ENCODE measurements at regions not wholly inside any gene's neighbourhood (a gene's known extent, or its start where the extent isn't known, plus 50 kb on each side); places are given as distances from the start of the nearest gene placed in this dataset.

- H3K36me3 ChIP-seq (ENCODE audit: control insufficient read depth in 4 of 4, insufficient read depth in 4 of 4, low read length in 3 of 4), result no peaks in the 10 kb centered on the region
- WGBS (ENCODE audit: insufficient coverage), result no CpG with 5 or more reads among the region's 4 CpGs
- CTCF ChIA-PET, result no interaction called here
- H3K4me3 ChIP-seq (ENCODE audit: control insufficient read depth in 1 of 7, extremely low read depth in 1 of 7, insufficient read depth in 4 of 7, low read depth in 2 of 7, low read length in 6 of 7), result no peak overlapping the region
- no peak for DNase-seq
- no peak overlapping the region for H3K27ac ChIP-seq (ENCODE audit: insufficient read depth in 1 of 2, low read depth in 1 of 2, low read length in 2 of 2, poor library complexity in 1 of 2, severe bottlenecking in 2 of 2)
- POLR2A ChIA-PET, result no interaction called here
- H3K9me3 ChIP-seq (ENCODE audit: control extremely low read depth in 1 of 5, control insufficient read depth in 4 of 5, insufficient read depth in 2 of 5, low read depth in 1 of 5, low read length in 4 of 5), result peaks cover 0 to 4% (median 0%) of the 10 kb centered on the region in 5 experiments
- no peaks in the 10 kb centered on the region for H3K27me3 ChIP-seq (replicated peaks in 2 of 5; ENCODE audit: control insufficient read depth in 4 of 5, insufficient read depth in 5 of 5, low read length in 4 of 5)
- no peaks in the 10 kb centered on the region for H3K4me1 ChIP-seq (ENCODE audit: control extremely low read depth in 1 of 4, control insufficient read depth in 4 of 4, insufficient read depth in 4 of 4, low read length in 3 of 4)
Observed at GRCh38 chr18:61727241-61728193, 165.3 kb downstream of the RNF152 start.

GRCh38 chr18:61724532-61724931 is 168.3 kb downstream of the RNF152 start:
- H3K4me1 ChIP-seq (ENCODE audit: control extremely low read depth in 1 of 4, control insufficient read depth in 4 of 4, insufficient read depth in 4 of 4, low read length in 3 of 4), result no peaks in the 10 kb centered on the region
- POLR2A ChIA-PET, result no interaction called here

GRCh38 chr18:61722247-61722646 is 170.6 kb downstream of the RNF152 start:
- Histone ChIP-seq H3K36me3 (ENCODE audit: control insufficient read depth in 4 of 4, insufficient read depth in 4 of 4, low read length in 3 of 4) (no peaks in the 10 kb centered on the region), H3K27ac (ENCODE audit: insufficient read depth in 1 of 2, low read depth in 1 of 2, low read length in 2 of 2, poor library complexity in 1 of 2, severe bottlenecking in 2 of 2) (no peak overlapping the region), H3K9me3 (ENCODE audit: control extremely low read depth in 1 of 5, control insufficient read depth in 4 of 5, insufficient read depth in 2 of 5, low read depth in 1 of 5, low read length in 4 of 5) (peaks cover 0 to 4% (median 0%) of the 10 kb centered on the region in 5 experiments), H3K4me1 (ENCODE audit: control extremely low read depth in 1 of 4, control insufficient read depth in 4 of 4, insufficient read depth in 4 of 4, low read length in 3 of 4) (no peaks in the 10 kb centered on the region), H3K27me3 (replicated peaks in 2 of 5; ENCODE audit: control insufficient read depth in 4 of 5, insufficient read depth in 5 of 5, low read length in 4 of 5) (peaks cover 0 to 5% (median 0%) of the 10 kb centered on the region in 5 experiments), H3K4me3 (ENCODE audit: control insufficient read depth in 1 of 7, extremely low read depth in 1 of 7, insufficient read depth in 4 of 7, low read depth in 2 of 7, low read length in 6 of 7) (no peak overlapping the region)
- CTCF ChIA-PET, result interaction anchor here (1.1 kb wide), 1 partner anchor 11 kb away, joined by 3 read pairs; no protein-coding TSS in a partner anchor
- whole genome bisulfite sequencing (ENCODE audit: insufficient coverage), result 100% methylated on average over 1 of the region's 2 CpGs
- POLR2A ChIA-PET, result no interaction called here
- DNase-seq, result no peak

More at GRCh38 chr18:61724532-61724931, 168.3 kb downstream of the RNF152 start:
- no peak for DNase-seq
- CTCF ChIA-PET, result no interaction called here
- WGBS (ENCODE audit: insufficient coverage), result 92% methylated on average over 8 of the region's 8 CpGs
- Histone ChIP-seq H3K9me3 (ENCODE audit: control extremely low read depth in 1 of 5, control insufficient read depth in 4 of 5, insufficient read depth in 2 of 5, low read depth in 1 of 5, low read length in 4 of 5) (peaks cover 0 to 4% (median 0%) of the 10 kb centered on the region in 5 experiments), H3K27ac (ENCODE audit: insufficient read depth in 1 of 2, low read depth in 1 of 2, low read length in 2 of 2, poor library complexity in 1 of 2, severe bottlenecking in 2 of 2) (no peak overlapping the region), H3K27me3 (replicated peaks in 2 of 5; ENCODE audit: control insufficient read depth in 4 of 5, insufficient read depth in 5 of 5, low read length in 4 of 5) (peaks cover 0 to 3% (median 0%) of the 10 kb centered on the region in 5 experiments), H3K36me3 (ENCODE audit: control insufficient read depth in 4 of 4, insufficient read depth in 4 of 4, low read length in 3 of 4) (no peaks in the 10 kb centered on the region), H3K4me3 (ENCODE audit: control insufficient read depth in 1 of 7, extremely low read depth in 1 of 7, insufficient read depth in 4 of 7, low read depth in 2 of 7, low read length in 6 of 7) (no peak overlapping the region)

GRCh38 chr18:61720496-61720895 is 172.3 kb downstream of the RNF152 start:
- 86% methylated on average over 3 of the region's 5 CpGs for WGBS (ENCODE audit: insufficient coverage)
- no peak overlapping the region for H3K27ac ChIP-seq (ENCODE audit: insufficient read depth in 1 of 2, low read depth in 1 of 2, low read length in 2 of 2, poor library complexity in 1 of 2, severe bottlenecking in 2 of 2)
- CTCF ChIA-PET, result no interaction called here
- H3K36me3 ChIP-seq (ENCODE audit: control insufficient read depth in 4 of 4, insufficient read depth in 4 of 4, low read length in 3 of 4), result no peaks in the 10 kb centered on the region
- POLR2A ChIA-PET, result no interaction called here
- H3K4me1 ChIP-seq (ENCODE audit: control extremely low read depth in 1 of 4, control insufficient read depth in 4 of 4, insufficient read depth in 4 of 4, low read length in 3 of 4), result no peaks in the 10 kb centered on the region
- H3K27me3 ChIP-seq (replicated peaks in 2 of 5; ENCODE audit: control insufficient read depth in 4 of 5, insufficient read depth in 5 of 5, low read length in 4 of 5), result peaks cover 0 to 5% (median 0%) of the 10 kb centered on the region in 5 experiments
- no peak overlapping the region for H3K4me3 ChIP-seq (ENCODE audit: control insufficient read depth in 1 of 7, extremely low read depth in 1 of 7, insufficient read depth in 4 of 7, low read depth in 2 of 7, low read length in 6 of 7)
- no peaks in the 10 kb centered on the region for H3K9me3 ChIP-seq (ENCODE audit: control extremely low read depth in 1 of 5, control insufficient read depth in 4 of 5, insufficient read depth in 2 of 5, low read depth in 1 of 5, low read length in 4 of 5)
- no peak for DNase-seq

GRCh38 chr18:61719671-61720070 is 173.1 kb downstream of the RNF152 start:
- Histone ChIP-seq H3K36me3 (ENCODE audit: control insufficient read depth in 4 of 4, insufficient read depth in 4 of 4, low read length in 3 of 4) (no peaks in the 10 kb centered on the region), H3K9me3 (ENCODE audit: control extremely low read depth in 1 of 5, control insufficient read depth in 4 of 5, insufficient read depth in 2 of 5, low read depth in 1 of 5, low read length in 4 of 5) (no peaks in the 10 kb centered on the region), H3K27me3 (replicated peaks in 2 of 5; ENCODE audit: control insufficient read depth in 4 of 5, insufficient read depth in 5 of 5, low read length in 4 of 5) (peaks cover 0 to 5% (median 0%) of the 10 kb centered on the region in 5 experiments), H3K27ac (ENCODE audit: insufficient read depth in 1 of 2, low read depth in 1 of 2, low read length in 2 of 2, poor library complexity in 1 of 2, severe bottlenecking in 2 of 2) (no peak overlapping the region), H3K4me1 (ENCODE audit: control extremely low read depth in 1 of 4, control insufficient read depth in 4 of 4, insufficient read depth in 4 of 4, low read length in 3 of 4) (no peaks in the 10 kb centered on the region), H3K4me3 (ENCODE audit: control insufficient read depth in 1 of 7, extremely low read depth in 1 of 7, insufficient read depth in 4 of 7, low read depth in 2 of 7, low read length in 6 of 7) (no peak overlapping the region)
- no peak for DNase-seq
- 50% methylated on average over 1 of the region's 1 CpG for whole genome bisulfite sequencing (ENCODE audit: insufficient coverage)
- CTCF ChIA-PET, result no interaction called here
- POLR2A ChIA-PET, result no interaction called here

- no peaks in the 10 kb centered on the region for H3K36me3 ChIP-seq (ENCODE audit: control insufficient read depth in 4 of 4, insufficient read depth in 4 of 4, low read length in 3 of 4)
- CTCF ChIA-PET, result no interaction called here
- no peak overlapping the region for H3K27ac ChIP-seq (ENCODE audit: insufficient read depth in 1 of 2, low read depth in 1 of 2, low read length in 2 of 2, poor library complexity in 1 of 2, severe bottlenecking in 2 of 2)
- H3K4me1 ChIP-seq (ENCODE audit: control extremely low read depth in 1 of 4, control insufficient read depth in 4 of 4, insufficient read depth in 4 of 4, low read length in 3 of 4), result no peaks in the 10 kb centered on the region
- POLR2A ChIA-PET, result interaction anchor here (0.7 kb wide), 1 partner anchor 38 kb away, joined by 3 read pairs; no protein-coding TSS in a partner anchor
- no peak overlapping the region for H3K4me3 ChIP-seq (ENCODE audit: control insufficient read depth in 1 of 7, extremely low read depth in 1 of 7, insufficient read depth in 4 of 7, low read depth in 2 of 7, low read length in 6 of 7)
- no peak for DNase-seq
- peaks cover 0 to 5% (median 0%) of the 10 kb centered on the region in 5 experiments for H3K27me3 ChIP-seq (replicated peaks in 2 of 5; ENCODE audit: control insufficient read depth in 4 of 5, insufficient read depth in 5 of 5, low read length in 4 of 5)
- WGBS (ENCODE audit: insufficient coverage), result 96% methylated on average over 3 of the region's 3 CpGs
- H3K9me3 ChIP-seq (ENCODE audit: control extremely low read depth in 1 of 5, control insufficient read depth in 4 of 5, insufficient read depth in 2 of 5, low read depth in 1 of 5, low read length in 4 of 5), result no peaks in the 10 kb centered on the region
Observed at GRCh38 chr18:61718944-61719343, 173.9 kb downstream of the RNF152 start.

GRCh38 chr18:61714421-61714820 is 178.4 kb downstream of the RNF152 start:
- Histone ChIP-seq H3K4me3 (ENCODE audit: control insufficient read depth in 1 of 7, extremely low read depth in 1 of 7, insufficient read depth in 4 of 7, low read depth in 2 of 7, low read length in 6 of 7) (no peak overlapping the region), H3K4me1 (ENCODE audit: control extremely low read depth in 1 of 4, control insufficient read depth in 4 of 4, insufficient read depth in 4 of 4, low read length in 3 of 4) (no peaks in the 10 kb centered on the region), H3K9me3 (ENCODE audit: control extremely low read depth in 1 of 5, control insufficient read depth in 4 of 5, insufficient read depth in 2 of 5, low read depth in 1 of 5, low read length in 4 of 5) (peaks cover 0 to 9% (median 0%) of the 10 kb centered on the region in 5 experiments), H3K27me3 (replicated peaks in 2 of 5; ENCODE audit: control insufficient read depth in 4 of 5, insufficient read depth in 5 of 5, low read length in 4 of 5) (peaks cover 0 to 3% (median 0%) of the 10 kb centered on the region in 5 experiments), H3K27ac (ENCODE audit: insufficient read depth in 1 of 2, low read depth in 1 of 2, low read length in 2 of 2, poor library complexity in 1 of 2, severe bottlenecking in 2 of 2) (no peak overlapping the region), H3K36me3 (ENCODE audit: control insufficient read depth in 4 of 4, insufficient read depth in 4 of 4, low read length in 3 of 4) (no peaks in the 10 kb centered on the region)
- no peak for DNase-seq
- 100% methylated on average over 1 of the region's 1 CpG for WGBS (ENCODE audit: insufficient coverage)
- CTCF ChIA-PET, result no interaction called here
- POLR2A ChIA-PET, result no interaction called here
